HG02885 (cell line): ENCODE measurements at regions not wholly inside any gene's neighbourhood (a gene's known extent, or its start where the extent isn't known, plus 50 kb on each side); places are given as distances from the start of the nearest gene placed in this dataset.
A peak's percentile ranks its signal among the peaks of the same experiment; 100 is the strongest.
"Not testable (repeated sequence)": the region's sequence is repeated elsewhere in the genome, so short reads cannot be mapped to it uniquely, and the experiment has no call there.

Source experiments
- ATAC-seq: cut with Tn5 transposase; IDR thresholded peaks from one replicate; pipeline ENCODE4 v1.9.1; 2021; ENCODE audit warnings: mild to moderate bottlenecking; ENCODE audit not compliant: unreplicated experiment, poor library complexity

- no peak for ATAC-seq
These were observed 177.0 kb downstream of the OR4M2 start for GRCh38 chr15:22257047-22258008.

- ATAC-seq = no peak
These were observed 177.7 kb downstream of the OR4M2 start for GRCh38 chr15:22258009-22258397.

GRCh38 chr15:22258398-22259150 is 178.2 kb downstream of the OR4M2 start:
- no peak for ATAC-seq

- not testable (repeated sequence) for ATAC-seq
These were observed 178.9 kb downstream of the OR4M2 start for GRCh38 chr15:22259151-22259750.

- no peak for ATAC-seq
These were observed 179.6 kb downstream of the OR4M2 start for GRCh38 chr15:22259881-22260421.

GRCh38 chr15:22262613-22263020 is 182.3 kb downstream of the OR4M2 start:
- no peak for ATAC-seq

- no peak for ATAC-seq
These were observed 183.4 kb downstream of the OR4M2 start for GRCh38 chr15:22263738-22264137.

GRCh38 chr15:22264272-22264671 is 183.9 kb downstream of the OR4M2 start:
- ATAC-seq = not testable (repeated sequence)

- ATAC-seq = no peak
These were observed 185.0 kb downstream of the OR4M2 start for GRCh38 chr15:22265056-22265945.

GRCh38 chr15:22265970-22266369 is 185.6 kb downstream of the OR4M2 start:
- no peak for ATAC-seq

GRCh38 chr15:22267761-22268160 is 187.4 kb downstream of the OR4M2 start:
- ATAC-seq = no peak

- ATAC-seq = not testable (repeated sequence)
These were observed 187.9 kb downstream of the OR4M2 start for GRCh38 chr15:22268201-22268600.

GRCh38 chr15:22268654-22269053 is 188.3 kb downstream of the OR4M2 start:
- ATAC-seq = not testable (repeated sequence)

- ATAC-seq = not testable (repeated sequence)
These were observed 186.2 kb upstream of the GOLGA6L22 start for GRCh38 chr15:22272286-22273160.

- ATAC-seq = not testable (repeated sequence)
These were observed 185.5 kb upstream of the GOLGA6L22 start for GRCh38 chr15:22273185-22273584.

GRCh38 chr15:22274376-22274775 is 184.3 kb upstream of the GOLGA6L22 start:
- ATAC-seq = not testable (repeated sequence)

GRCh38 chr15:22280770-22281169 is 177.9 kb upstream of the GOLGA6L22 start:
- not testable (repeated sequence) for ATAC-seq

GRCh38 chr15:22282794-22283533 is 175.7 kb upstream of the GOLGA6L22 start:
- peak; percentile 79 for ATAC-seq
